WI38 (cell line): ENCODE measurements at regions not wholly inside any gene's neighbourhood (a gene's known extent, or its start where the extent isn't known, plus 50 kb on each side); places are given as distances from the start of the nearest gene placed in this dataset.

Source experiments
- H3K4me3 ChIP-seq: 2 replicates; pipeline ENCODE4 v1.5.1; 2011; ENCODE audit warnings: low read depth, mild to moderate bottlenecking, control low read depth, low read length
- TF ChIP-seq, protein P1 (sequence below): IDR thresholded peaks from 2 replicates; pipeline ENCODE4 v1.5.1; 2012; ENCODE audit warnings: low read depth, mild to moderate bottlenecking, control low read depth, low read length

DNA sequence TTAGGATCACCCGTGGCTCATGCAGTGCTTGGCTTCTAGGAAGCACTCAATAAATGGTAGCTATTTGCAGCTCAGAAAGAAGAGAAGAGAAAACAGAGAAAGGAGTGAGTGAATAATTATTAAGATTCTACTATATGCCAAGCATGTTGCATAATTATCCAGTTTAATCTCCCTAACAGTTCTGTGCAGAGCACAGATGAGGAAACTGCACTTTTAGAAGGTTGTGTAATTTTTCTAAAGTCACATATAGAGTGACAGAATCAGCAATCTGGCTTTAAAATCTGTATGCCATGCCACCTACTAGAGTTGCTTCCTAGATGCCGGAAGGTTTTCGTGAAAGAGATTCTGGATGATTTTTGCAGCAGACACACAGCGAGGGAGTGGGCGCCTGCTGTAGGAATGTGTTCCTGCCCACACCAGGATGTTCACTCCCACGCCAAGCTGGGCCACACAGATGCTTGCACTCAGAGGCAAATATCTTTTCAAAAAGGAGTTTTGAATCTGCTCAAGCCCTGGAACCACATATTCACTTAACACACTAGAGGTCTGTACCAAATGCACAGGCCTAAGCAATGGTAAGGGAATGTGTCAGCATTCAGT, 50.2 kb upstream of the SMCO2 start:
- TF ChIP-seq, protein P1, sequence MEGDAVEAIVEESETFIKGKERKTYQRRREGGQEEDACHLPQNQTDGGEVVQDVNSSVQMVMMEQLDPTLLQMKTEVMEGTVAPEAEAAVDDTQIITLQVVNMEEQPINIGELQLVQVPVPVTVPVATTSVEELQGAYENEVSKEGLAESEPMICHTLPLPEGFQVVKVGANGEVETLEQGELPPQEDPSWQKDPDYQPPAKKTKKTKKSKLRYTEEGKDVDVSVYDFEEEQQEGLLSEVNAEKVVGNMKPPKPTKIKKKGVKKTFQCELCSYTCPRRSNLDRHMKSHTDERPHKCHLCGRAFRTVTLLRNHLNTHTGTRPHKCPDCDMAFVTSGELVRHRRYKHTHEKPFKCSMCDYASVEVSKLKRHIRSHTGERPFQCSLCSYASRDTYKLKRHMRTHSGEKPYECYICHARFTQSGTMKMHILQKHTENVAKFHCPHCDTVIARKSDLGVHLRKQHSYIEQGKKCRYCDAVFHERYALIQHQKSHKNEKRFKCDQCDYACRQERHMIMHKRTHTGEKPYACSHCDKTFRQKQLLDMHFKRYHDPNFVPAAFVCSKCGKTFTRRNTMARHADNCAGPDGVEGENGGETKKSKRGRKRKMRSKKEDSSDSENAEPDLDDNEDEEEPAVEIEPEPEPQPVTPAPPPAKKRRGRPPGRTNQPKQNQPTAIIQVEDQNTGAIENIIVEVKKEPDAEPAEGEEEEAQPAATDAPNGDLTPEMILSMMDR = no peak
- no peak overlapping the region for H3K4me3 ChIP-seq
